IMR-90 (cell line): ENCODE measurements at regions not wholly inside any gene's neighbourhood (a gene's known extent, or its start where the extent isn't known, plus 50 kb on each side); places are given as distances from the start of the nearest gene placed in this dataset.

ENCODE experiments used
- CHD1 ChIP-seq: IDR thresholded peaks from 2 replicates; pipeline ENCODE4 v1.6.1; 2012; ENCODE audit warnings: low read depth, low read length, improper control_type of control experiment
- MAZ ChIP-seq: IDR thresholded peaks from 2 replicates; pipeline ENCODE4 v1.6.1; 2012; ENCODE audit warnings: low read depth, mild to moderate bottlenecking, low read length, improper control_type of control experiment, moderate library complexity, borderline replicate concordance
- POLR2A ChIP-seq: IDR thresholded peaks from 2 replicates; pipeline ENCODE4 v1.6.1; 2012; ENCODE audit warnings: mild to moderate bottlenecking, low read depth, low read length
- RAD21 ChIP-seq: IDR thresholded peaks from 2 replicates; pipeline ENCODE4 v1.6.1; 2012; ENCODE audit warnings: low read length, improper control_type of control experiment
- RFX5 ChIP-seq: IDR thresholded peaks from 2 replicates; pipeline ENCODE4 v1.8.0; 2012; ENCODE audit warnings: low read depth, mild to moderate bottlenecking, low read length, moderate library complexity
- SMC3 ChIP-seq: fragments of 150-350 bp; IDR thresholded peaks from 2 replicates; pipeline ENCODE4 v1.6.1; 2016; ENCODE audit warnings: low read depth, mild to moderate bottlenecking, antibody characterized with exemption, low read length, moderate library complexity
- TF ChIP-seq, protein P1 (sequence below): fragments of 150-350 bp; IDR thresholded peaks from 2 replicates; pipeline ENCODE4 v1.6.1; 2016; ENCODE audit warnings: low read depth, mild to moderate bottlenecking, low read length, moderate library complexity, borderline replicate concordance
- TF ChIP-seq, protein P2 (sequence below): conservative IDR thresholded peaks from 2 replicates; pipeline ENCODE4 v1.5.1; 2012; ENCODE audit warnings: mild to moderate bottlenecking, low read depth, low read length, improper control_type of control experiment
- TF ChIP-seq, protein P3 (sequence below): fragments of 150-350 bp; IDR thresholded peaks from 2 replicates; pipeline ENCODE4 v1.6.1; 2017; ENCODE audit warnings: mild to moderate bottlenecking, antibody characterized with exemption, low read length, low read depth

DNA sequence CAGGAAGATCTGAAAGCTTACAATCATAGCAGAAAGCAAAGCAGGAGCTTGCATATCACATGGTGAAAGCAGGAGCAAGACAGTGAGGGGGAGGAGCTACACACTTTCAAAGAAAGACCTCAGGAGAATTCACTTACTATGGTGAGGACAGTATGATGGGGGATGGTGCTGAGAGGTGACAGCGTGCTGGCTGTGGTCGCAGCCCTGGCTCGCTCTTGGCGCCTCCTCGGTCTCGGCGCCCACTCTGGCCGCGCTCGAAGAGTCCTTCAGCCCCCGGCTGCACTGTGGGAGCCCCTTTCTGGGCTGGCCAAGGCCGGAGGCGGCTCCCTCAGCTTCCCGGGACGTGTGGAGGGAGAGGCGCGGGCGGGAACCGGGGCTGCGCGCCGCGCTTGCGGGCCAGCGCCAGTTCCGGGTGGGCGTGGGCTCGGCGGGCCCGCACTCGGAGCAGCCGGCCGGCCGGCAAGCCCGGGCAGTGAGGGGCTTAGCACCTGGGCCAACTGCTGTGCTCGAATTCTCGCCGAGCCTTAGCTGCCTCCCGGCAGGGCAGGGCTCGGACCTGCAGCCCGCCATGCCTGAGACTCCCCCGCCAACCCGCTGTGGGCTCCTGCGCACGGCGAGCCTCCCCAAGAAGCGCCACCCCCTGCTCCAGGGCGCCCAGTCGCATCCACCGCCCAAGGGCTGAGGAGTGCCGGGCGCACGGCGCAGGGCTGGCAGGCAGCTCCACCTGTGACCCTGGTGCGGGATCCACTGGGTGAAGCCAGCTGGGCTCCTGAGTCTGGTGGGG is 131.9 kb upstream of the SPATS2L start:
- TF ChIP-seq, protein P1, sequence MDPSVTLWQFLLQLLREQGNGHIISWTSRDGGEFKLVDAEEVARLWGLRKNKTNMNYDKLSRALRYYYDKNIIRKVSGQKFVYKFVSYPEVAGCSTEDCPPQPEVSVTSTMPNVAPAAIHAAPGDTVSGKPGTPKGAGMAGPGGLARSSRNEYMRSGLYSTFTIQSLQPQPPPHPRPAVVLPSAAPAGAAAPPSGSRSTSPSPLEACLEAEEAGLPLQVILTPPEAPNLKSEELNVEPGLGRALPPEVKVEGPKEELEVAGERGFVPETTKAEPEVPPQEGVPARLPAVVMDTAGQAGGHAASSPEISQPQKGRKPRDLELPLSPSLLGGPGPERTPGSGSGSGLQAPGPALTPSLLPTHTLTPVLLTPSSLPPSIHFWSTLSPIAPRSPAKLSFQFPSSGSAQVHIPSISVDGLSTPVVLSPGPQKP = no peak
- TF ChIP-seq, protein P2, sequence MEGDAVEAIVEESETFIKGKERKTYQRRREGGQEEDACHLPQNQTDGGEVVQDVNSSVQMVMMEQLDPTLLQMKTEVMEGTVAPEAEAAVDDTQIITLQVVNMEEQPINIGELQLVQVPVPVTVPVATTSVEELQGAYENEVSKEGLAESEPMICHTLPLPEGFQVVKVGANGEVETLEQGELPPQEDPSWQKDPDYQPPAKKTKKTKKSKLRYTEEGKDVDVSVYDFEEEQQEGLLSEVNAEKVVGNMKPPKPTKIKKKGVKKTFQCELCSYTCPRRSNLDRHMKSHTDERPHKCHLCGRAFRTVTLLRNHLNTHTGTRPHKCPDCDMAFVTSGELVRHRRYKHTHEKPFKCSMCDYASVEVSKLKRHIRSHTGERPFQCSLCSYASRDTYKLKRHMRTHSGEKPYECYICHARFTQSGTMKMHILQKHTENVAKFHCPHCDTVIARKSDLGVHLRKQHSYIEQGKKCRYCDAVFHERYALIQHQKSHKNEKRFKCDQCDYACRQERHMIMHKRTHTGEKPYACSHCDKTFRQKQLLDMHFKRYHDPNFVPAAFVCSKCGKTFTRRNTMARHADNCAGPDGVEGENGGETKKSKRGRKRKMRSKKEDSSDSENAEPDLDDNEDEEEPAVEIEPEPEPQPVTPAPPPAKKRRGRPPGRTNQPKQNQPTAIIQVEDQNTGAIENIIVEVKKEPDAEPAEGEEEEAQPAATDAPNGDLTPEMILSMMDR = no peak
- TF ChIP-seq RAD21 (no peak), POLR2A (no peak), SMC3 (no peak), RFX5 (no peak), CHD1 (no peak), MAZ (no peak)
- TF ChIP-seq, protein P3, sequence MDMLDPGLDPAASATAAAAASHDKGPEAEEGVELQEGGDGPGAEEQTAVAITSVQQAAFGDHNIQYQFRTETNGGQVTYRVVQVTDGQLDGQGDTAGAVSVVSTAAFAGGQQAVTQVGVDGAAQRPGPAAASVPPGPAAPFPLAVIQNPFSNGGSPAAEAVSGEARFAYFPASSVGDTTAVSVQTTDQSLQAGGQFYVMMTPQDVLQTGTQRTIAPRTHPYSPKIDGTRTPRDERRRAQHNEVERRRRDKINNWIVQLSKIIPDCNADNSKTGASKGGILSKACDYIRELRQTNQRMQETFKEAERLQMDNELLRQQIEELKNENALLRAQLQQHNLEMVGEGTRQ = no peak
